HG02943 (cell line): ENCODE measurements at regions not wholly inside any gene's neighbourhood (a gene's known extent, or its start where the extent isn't known, plus 50 kb on each side); places are given as distances from the start of the nearest gene placed in this dataset.

Experiments used
- ATAC-seq: cut with Tn5 transposase; IDR thresholded peaks from one replicate; pipeline ENCODE4 v1.9.1; 2021; ENCODE audit warnings: mild to moderate bottlenecking, low read depth, moderate library complexity; ENCODE audit not compliant: unreplicated experiment

DNA sequence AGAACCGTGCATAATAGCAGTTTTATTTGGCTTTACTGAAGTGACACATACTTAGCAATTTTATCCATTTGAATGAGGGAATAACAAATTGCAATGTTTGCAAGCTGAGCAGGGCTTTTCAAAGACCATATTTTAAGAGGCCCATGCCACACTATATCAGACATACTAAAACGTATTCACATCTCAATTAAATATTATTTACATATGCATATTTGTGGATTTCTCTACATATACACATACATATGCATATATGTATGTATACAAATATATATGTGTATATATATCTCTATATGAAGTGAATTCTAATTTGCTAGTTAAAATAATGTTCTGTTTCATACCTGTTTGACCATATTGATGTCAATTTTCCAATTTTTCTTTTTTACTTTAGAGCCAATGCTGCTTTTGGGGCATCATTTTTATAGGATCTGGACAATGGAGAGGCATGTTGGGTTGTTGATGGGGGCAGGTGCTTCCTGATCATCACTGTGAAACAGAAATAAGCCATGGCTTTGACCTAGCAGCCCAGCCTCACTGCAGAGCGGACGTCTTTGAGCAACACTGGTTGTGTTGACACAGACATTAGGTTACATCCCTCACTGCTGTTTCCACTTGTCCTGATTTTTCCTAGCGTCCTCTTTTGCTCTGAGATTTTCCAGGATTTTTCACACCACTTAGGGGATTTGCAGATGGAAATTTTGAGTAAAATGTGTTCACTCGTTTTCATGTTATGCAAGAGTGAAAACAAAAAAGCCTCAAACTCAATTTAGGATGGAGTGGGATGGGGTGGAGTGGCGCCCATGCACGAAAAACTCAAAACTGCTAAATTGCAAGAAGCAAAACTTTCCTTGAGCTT, 56.9 kb downstream of the RDH14 start:
- ATAC-seq = no peak

DNA sequence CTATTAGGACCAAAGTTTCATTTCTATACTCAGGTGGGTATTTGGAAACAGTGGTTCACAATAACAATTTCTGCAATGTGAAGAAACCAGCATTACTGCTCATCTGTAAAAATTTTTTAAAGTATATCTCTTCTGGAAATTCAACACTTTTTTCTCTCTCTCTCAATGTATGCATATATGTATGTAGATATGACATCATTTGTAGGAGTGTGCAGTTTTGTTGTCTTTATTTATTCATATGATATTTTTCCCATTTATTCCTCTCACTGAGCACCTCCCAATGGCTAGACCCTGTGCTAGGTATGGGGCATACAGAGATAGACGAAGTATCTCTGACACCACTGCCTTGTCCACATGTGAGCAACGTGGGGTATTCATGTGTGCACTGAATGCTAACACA, 58.3 kb downstream of the RDH14 start:
- no peak for ATAC-seq

DNA sequence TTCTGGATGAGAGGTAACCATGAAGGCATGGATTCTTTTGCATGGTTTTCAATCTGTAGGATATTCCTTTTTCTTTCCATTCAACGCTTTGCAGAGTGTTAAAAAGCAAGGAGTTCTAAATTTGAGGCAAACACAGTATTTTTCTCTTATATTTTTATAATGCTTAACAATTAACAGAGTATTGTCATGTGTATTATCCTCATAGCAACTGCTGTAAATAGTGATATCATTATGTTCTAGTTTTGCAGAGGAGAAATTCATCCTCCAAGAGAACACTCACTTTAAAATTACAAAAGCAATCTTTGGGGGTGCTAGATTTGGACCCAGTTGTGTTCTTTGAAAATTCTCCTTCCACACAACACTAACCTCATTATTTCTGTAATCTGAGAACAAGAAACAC, 58.7 kb downstream of the RDH14 start:
- ATAC-seq = no peak

DNA sequence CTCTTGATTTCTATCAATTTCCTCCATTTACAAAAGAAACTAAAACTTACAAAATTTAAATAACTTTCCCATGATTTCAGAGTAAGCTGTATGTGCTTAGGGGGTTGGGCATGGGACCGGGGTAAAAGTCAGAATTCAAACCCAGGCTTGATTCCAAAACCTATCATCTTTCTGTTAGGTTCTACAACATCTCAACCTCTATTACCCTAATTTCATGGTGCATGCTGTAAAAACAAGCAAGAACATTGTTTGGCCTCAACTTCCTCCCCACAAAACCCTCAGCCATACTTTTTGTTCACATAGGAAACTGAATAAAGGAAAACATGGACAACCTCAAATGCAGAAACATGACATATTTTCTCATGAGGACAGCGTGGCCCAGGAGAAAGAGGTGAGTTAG, 59.3 kb downstream of the RDH14 start:
- ATAC-seq = no peak

DNA sequence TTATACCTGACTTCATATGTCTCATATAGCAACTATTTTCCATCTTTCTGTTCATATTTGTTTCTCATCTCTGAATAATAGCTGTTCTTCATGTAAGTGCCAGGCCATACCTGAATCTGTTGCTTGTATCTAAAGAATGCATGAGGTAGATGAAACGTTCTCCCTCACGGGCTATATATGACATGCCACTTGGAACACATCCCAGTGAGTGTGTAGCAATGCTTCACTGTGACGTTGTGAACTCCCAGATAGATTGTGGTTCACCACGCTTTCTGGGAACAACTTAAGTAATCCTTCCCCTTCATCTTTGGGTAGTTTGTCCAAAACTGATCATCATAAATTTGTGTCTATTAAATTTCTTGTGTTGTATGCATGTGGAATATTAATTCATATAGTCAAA, 60.1 kb downstream of the RDH14 start:
- ATAC-seq = no peak

DNA sequence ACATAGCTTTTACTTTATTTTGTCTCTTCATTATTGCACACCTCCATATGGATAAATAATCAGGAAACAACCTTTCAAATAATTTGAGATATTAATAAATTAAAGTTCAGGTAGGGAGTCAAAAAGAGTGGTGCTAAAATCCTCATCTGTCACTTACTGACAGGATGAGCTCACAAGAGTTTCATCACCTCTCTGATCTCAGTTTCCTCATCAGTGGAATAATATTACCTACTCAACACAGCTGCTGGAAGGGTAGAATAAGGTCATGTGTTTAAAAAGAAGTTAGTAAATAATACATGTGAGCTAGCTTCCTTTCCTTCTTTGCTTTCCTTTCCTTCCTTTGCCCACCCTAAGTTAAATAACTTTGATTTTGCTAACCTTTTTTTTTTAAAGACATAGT, 61.9 kb downstream of the RDH14 start:
- no peak for ATAC-seq

DNA sequence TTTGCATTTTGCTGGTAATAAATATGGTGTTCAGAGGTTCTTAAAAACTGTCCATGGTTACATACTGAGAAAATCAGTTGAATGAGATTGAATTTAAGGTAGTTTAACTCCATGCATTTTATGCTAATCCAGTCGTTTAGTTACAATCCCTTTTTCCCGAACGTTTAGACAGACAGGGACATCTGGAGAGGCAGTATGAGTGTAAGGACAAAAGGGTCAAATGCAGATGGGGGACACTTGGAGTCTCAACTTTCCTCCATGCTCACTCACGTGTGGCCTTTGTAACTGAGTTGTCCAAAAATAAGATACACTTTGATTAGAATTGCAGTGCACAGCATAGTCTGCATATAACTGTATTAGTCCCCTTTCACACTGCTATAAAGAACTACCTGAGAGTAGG, 63.9 kb downstream of the RDH14 start:
- ATAC-seq = no peak

DNA sequence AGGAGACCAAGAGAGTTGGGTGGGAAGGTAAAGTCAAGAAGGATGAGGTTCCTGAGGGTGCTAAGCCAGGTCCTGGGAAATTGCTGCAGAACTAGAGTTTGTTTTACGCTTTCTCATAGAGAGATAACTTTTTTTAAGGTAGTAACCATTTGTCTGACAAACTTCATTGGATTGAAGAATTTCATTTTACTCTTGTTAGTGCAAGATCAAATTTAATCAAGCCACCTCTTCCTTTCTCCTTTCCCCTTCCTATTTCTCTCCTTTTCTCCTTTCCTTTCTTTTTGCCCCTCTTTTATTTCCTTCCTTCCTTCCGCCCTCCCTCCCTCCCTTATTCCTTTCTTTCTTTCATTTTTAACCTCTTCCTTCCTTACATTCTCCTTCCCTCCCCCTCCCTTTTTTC, 65.4 kb downstream of the RDH14 start:
- no peak for ATAC-seq

DNA sequence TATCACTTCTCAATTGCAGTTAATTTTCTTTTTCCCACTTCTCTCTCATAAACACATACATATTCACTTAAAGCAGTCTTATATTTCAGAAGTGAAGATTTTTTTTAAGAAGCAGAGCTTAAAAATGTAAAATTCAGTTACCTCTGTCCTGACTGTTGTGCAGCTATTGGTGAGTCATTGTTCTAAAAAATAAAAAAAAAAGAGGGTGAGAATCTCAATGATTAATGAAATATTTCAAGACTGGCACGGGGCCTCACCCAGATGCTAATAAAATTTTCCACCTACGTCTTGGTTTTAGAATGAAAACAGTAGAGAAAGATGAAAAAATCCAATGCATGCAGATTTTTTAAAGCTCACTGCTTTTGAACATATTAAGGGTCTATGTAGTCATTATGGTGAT, 67.7 kb downstream of the RDH14 start:
- ATAC-seq = no peak

DNA sequence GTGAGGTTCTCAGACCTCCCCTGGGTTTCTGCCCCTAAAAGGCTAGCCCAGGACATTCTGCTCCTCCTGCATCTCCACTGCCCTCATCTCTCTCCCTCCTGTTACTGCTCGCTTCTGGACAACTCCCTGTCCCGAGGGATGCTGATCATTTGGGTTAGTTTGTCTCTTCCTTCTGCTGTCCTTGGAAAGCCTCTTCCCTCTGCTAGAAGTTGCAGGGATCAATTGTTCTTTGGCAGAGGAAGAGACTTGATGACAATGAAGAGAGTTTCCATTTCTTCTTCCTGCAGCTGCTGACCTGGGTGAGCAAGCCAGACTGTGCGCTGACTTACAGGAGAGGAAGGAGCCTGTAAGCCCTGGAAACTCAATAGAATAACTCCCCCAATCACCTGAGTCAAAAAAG, 68.9 kb downstream of the RDH14 start:
- ATAC-seq = no peak

DNA sequence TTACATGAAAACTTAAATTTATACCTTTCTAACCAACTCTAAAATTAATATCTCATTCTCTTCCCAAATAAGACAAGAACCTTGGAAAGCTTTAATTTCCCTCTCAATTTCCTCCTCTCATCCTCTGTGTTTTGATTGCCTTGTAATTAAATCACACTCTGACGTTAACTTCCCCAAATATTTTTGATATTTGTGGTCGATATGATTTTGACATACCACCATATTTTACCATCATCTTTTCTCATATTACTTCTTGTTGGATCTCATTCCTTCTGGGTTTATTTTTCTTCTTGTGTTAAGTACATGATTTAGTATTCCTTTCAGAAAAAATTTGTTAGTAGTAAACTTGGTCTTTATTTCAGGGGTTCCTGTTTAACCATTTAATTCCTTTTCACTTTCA, 69.6 kb downstream of the RDH14 start:
- no peak for ATAC-seq

DNA sequence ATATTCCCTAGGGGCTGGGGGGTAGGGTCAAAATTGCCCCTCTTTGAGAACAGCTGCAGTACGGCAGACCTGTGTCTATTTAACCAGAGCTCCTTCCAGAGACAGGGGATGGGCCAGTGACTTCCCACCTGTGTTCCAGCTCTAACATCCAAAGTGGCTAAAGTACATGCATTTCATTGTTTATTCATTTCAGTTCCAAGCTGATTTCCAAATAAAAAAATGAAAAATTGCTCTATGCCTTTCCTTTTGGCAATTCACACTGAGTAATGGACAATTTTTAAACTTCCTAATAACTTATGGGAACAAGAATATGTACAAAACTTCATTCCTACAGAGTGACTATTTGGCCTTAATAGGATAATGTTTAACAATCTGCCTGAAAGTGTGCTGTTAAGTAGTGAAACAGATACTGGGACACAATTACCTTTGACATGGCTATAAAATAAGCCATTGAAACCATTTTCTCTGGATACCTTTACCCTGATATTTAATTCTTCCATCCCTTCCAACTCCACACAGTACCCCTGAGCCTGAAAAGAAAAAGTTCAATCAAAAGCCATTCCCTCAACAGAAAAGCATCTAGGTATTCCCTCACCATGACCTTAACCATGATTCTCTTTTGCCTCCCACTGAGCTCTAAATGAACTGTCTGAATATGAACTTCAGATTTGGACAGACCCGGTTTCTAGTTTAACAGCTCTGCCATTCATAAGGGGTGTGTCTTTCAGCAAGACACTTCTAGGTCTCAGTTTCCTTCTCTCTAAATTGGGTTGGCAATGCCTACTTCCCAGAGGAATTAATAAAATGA, 73.1 kb downstream of the RDH14 start:
- no peak for ATAC-seq

DNA sequence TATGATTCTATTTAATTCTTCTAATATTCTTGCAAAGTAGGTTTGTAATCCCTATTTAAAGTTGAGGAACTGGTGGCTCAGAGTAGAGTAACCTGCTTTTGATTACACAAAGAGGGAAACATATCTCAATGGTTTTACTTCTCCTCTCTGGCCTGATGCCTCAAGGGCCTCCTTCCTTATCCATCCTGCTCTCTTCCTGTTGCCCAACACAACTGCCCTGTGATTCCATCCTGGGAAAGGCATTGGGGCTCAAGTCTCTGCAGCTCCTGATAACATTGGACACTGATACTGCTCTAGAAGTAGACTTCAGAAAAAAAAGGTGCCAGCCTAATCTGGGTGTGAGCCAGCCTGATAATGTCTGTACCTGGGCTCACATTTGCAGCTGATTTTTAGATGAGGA, 75.8 kb downstream of the RDH14 start:
- no peak for ATAC-seq

DNA sequence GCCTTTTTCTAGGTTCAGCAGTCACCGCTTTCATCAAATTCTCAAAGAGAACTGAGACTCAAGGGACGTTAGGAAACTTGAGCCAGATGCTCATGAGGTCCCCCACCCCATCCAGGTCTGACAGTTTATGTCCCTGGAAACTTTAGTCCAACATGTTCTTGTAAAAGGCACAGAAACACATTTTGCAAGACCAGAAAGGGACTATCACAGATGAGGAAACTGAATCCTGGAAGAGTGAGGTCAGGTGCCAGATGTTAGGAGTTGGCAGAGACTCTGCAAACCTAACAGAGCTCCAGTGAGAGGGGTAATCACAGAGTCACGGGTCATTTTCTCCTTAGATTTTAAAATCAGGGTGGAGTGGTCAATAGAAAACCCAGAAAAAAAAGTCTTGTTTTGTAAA, 76.6 kb downstream of the RDH14 start:
- no peak for ATAC-seq

DNA sequence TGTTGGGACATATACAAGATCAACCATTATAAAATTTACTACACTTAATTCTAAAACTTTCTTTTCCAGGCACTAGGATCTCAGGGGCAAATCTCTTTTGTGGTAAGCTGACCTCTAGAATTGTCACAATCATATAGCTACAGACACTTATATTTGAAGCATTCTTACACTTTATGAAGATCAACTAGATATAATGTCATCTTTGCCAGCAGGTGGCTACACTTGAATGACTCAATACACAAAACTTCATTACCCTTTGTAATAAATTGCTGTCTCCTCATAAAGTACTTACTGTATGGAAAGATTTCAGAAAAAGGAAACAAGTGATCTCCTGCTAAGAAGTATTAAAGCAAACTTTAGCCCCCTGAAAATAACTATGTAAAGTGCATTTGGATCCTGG, 77.8 kb downstream of the RDH14 start:
- no peak for ATAC-seq

DNA sequence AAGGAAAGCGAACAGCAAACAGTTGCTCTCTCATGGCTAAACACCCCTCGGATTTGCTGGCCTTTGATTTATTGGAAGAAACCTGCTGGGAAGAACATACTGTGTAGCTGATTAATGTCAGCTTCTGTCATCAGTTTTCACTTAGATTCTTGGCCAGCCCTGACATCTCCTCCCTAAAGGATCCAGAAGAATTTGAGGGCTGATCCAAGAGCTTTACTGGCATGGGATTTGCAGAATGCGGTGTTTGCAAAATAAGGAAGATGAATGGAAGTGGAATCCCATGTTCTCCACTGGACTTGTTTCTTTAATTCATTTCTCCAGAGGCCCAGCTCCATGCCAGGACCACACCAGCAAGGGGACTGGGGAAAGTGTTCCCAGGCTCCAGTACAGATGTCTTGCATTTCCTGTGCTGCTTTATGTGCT, 80.5 kb downstream of the RDH14 start:
- ATAC-seq = no peak

DNA sequence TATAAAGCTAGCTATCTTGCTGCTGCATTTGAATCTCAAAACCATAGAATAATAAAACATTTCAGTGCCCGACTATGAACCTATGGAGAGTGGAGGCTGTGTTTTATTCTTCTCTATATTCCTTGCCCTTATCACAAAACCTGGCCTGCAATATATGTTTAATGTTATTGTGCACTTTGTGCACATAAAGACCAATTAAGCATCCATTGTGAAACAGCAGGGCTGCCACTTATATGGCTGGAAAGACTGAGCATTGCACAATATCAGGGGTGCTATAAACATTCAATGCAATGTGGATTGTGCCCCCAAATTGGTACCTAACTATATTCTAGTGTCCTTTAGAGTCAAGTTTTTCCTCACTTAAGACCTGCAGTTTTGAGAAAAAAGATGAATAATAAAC, 83.2 kb downstream of the RDH14 start:
- no peak for ATAC-seq

DNA sequence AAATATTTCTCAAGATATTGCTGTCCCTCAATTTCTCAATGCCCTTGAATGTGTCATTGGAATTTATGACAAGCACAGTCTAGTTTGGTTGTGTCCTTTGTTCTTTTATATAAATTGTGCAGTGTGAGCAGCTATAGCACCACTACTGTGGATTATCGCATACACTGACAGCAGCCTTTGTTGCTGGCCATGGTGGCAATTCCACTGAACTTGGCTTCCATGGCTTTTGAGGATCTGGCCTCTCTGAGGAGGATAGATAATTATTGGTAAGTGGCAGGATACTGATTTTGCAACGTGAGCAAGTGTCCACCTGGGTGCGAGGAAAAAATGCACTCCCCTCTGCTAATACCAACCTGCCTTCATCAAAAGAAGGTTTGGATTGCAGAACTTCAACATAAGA, 84.0 kb downstream of the RDH14 start:
- no peak for ATAC-seq

DNA sequence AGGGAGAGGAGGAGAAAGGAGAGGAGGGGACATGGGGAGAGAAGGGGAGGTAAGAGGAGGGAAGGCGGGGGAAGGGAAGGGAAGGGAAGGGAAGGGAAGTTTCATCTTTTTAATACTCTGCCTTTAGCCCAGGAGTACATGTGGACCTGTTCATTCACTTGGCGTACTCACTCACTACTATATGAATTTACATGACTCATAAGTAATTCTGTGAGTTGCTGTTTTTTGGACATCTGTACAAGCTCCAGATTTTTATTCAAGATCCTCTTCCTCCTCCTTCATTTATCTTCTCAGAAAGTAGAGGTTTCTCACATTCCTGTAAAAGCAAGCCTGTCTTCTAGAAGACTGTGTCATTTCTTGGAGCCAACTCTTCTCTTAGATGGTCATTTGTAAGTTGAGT, 84.6 kb downstream of the RDH14 start:
- no peak for ATAC-seq

DNA sequence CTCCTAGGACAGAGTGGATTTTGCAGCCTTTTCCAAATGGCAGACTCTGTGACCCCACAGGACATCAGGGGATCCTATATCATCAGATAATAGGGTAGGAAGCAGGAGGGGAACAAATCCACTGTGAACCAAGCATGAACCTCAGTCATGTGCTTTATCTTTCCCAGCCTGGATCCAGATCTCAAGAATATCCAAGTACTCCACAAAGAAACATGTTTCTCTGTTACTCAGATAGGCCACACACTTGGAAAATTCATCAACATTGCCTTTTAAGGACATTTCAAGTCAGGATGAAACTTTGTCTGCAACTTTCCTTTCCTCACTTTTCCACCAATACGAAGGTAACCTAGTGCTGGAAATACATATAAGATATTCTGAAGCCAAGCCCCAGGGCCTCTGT, 85.8 kb downstream of the RDH14 start:
- ATAC-seq = no peak

DNA sequence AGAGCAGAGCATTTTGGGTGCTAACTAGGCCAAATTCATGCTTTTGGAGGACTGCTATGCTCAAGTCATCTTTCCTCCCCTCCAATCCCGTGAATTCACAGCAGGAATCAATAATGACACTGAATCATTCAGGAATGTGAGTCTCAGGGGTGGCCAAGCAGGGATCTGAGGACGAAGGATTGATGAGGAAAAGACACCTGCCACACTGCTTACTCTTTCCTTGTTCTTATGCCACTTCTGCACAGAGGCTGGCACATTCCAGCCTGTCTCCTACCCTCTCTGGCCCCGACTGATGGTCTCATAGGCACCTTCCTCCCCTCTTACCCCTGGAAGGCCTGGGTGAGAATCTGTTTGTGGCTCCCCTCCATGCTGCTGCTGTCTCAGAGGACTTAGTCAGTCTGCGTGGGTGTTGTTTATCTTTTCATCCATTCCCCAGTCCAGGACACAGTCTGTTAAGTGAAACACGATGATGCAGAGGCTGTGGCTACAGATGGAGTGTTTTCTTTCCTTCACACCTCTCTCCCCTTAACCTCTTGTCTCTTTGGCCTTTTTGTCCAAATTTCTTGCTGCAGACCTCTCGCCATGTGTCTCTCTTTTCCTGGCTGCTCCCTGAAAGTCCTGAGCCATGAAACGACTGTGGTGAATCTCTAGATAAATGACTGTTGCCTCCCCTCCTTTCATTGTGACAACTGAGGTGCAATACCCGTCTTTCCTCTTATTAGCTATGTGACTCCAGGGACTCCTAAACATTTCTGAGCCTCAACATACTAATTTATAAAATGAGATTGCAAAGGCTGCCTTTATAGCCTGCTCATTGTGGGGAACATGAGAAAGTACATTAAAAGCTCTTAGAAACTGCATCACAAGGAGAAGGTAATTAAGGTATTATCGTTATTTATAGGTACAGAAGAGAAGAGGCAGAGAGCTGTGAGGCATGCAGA, 86.9 kb downstream of the RDH14 start:
- ATAC-seq = no peak
